ENCODE measurements at regions not wholly inside any gene's neighbourhood (a gene's known extent, or its start where the extent isn't known, plus 50 kb on each side); places are given as distances from the start of the nearest gene placed in this dataset.

GRCh38 chr19:29016926-29017760 is 195.8 kb downstream of the UQCRFS1 start:
- H3K4me2 ChIP-seq (ENCODE audit: low read depth, low read length, poor library complexity, severe bottlenecking): no peak overlapping the region
- H2AFZ ChIP-seq (ENCODE audit: low read length): no peak overlapping the region
- no peaks in the 10 kb centered on the region for H3F3A ChIP-seq (ENCODE audit: low read depth)
- H3K4me1 ChIP-seq (ENCODE audit: insufficient read depth, low read length, poor library complexity, severe bottlenecking): no peaks in the 10 kb centered on the region
- no peak overlapping the region for H3K4me3 ChIP-seq (ENCODE audit: low read length, poor library complexity, severe bottlenecking)
- no peak overlapping the region for H3K9ac ChIP-seq (ENCODE audit: low read depth, low read length, poor library complexity, severe bottlenecking)
- H3K36me3 ChIP-seq (ENCODE audit: insufficient read depth, low read length): no peaks in the 10 kb centered on the region
- peaks cover 11% of the 10 kb centered on the region; the same call in 1 of the 2 replicates for H3K9me3 ChIP-seq (ENCODE audit: insufficient read depth, low read depth, low read length)
- TF ChIP-seq CTCF (conservative IDR thresholded peaks at IDR 0.05; ENCODE audit: low read length) (no peak), EZH2phosphoT487 (IDR thresholded peaks at IDR 0.05; ENCODE audit: borderline replicate concordance) (no peak)
- no peaks in the 10 kb centered on the region for H4K20me1 ChIP-seq (ENCODE audit: insufficient read depth, low read length, poor library complexity, severe bottlenecking)
- no peaks in the 10 kb centered on the region for H3K79me2 ChIP-seq (ENCODE audit: insufficient read depth, low read length)
- H3K27me3 ChIP-seq (ENCODE audit: insufficient read depth, low read length, poor library complexity, severe bottlenecking): no peaks in the 10 kb centered on the region
- H3K9me2 ChIP-seq (replicated peaks; ENCODE audit: low read depth, low read length): no peaks in the 10 kb centered on the region

GRCh38 chr19:29016353-29016752 is 196.6 kb downstream of the UQCRFS1 start:
- no peaks in the 10 kb centered on the region for H4K20me1 ChIP-seq (ENCODE audit: insufficient read depth, low read length, poor library complexity, severe bottlenecking)
- no peaks in the 10 kb centered on the region for H3K36me3 ChIP-seq (ENCODE audit: insufficient read depth, low read length)
- peaks cover 5% of the 10 kb centered on the region; the same call in 1 of the 2 replicates for H3K9me3 ChIP-seq (ENCODE audit: insufficient read depth, low read depth, low read length)
- TF ChIP-seq CTCF (conservative IDR thresholded peaks at IDR 0.05; ENCODE audit: low read length) (no peak), EZH2phosphoT487 (IDR thresholded peaks at IDR 0.05; ENCODE audit: borderline replicate concordance) (no peak)
- no peak overlapping the region for H3K9ac ChIP-seq (ENCODE audit: low read depth, low read length, poor library complexity, severe bottlenecking)
- H3K4me1 ChIP-seq (ENCODE audit: insufficient read depth, low read length, poor library complexity, severe bottlenecking): no peaks in the 10 kb centered on the region
- H2AFZ ChIP-seq (ENCODE audit: low read length): no peak overlapping the region
- no peaks in the 10 kb centered on the region for H3K79me2 ChIP-seq (ENCODE audit: insufficient read depth, low read length)
- no peaks in the 10 kb centered on the region for H3F3A ChIP-seq (ENCODE audit: low read depth)
- no peaks in the 10 kb centered on the region for H3K9me2 ChIP-seq (replicated peaks; ENCODE audit: low read depth, low read length)
- no peak overlapping the region for H3K4me2 ChIP-seq (ENCODE audit: low read depth, low read length, poor library complexity, severe bottlenecking)
- H3K4me3 ChIP-seq (ENCODE audit: low read length, poor library complexity, severe bottlenecking): no peak overlapping the region
- H3K27me3 ChIP-seq (ENCODE audit: insufficient read depth, low read length, poor library complexity, severe bottlenecking): no peaks in the 10 kb centered on the region

- TF ChIP-seq EZH2phosphoT487 (IDR thresholded peaks at IDR 0.05; ENCODE audit: borderline replicate concordance) (no peak), CTCF (conservative IDR thresholded peaks at IDR 0.05; ENCODE audit: low read length) (no peak)
- H3K9me3 ChIP-seq (ENCODE audit: insufficient read depth, low read depth, low read length): peaks cover 5% of the 10 kb centered on the region; the same call in 1 of the 2 replicates
- no peak overlapping the region for H3K4me2 ChIP-seq (ENCODE audit: low read depth, low read length, poor library complexity, severe bottlenecking)
- no peaks in the 10 kb centered on the region for H3K27me3 ChIP-seq (ENCODE audit: insufficient read depth, low read length, poor library complexity, severe bottlenecking)
- H3K9me2 ChIP-seq (replicated peaks; ENCODE audit: low read depth, low read length): no peaks in the 10 kb centered on the region
- no peaks in the 10 kb centered on the region for H3K4me1 ChIP-seq (ENCODE audit: insufficient read depth, low read length, poor library complexity, severe bottlenecking)
- no peaks in the 10 kb centered on the region for H3K36me3 ChIP-seq (ENCODE audit: insufficient read depth, low read length)
- H4K20me1 ChIP-seq (ENCODE audit: insufficient read depth, low read length, poor library complexity, severe bottlenecking): no peaks in the 10 kb centered on the region
- H3K9ac ChIP-seq (ENCODE audit: low read depth, low read length, poor library complexity, severe bottlenecking): no peak overlapping the region
- H3F3A ChIP-seq (ENCODE audit: low read depth): no peaks in the 10 kb centered on the region
- no peaks in the 10 kb centered on the region for H3K79me2 ChIP-seq (ENCODE audit: insufficient read depth, low read length)
- no peak overlapping the region for H2AFZ ChIP-seq (ENCODE audit: low read length)
- no peak overlapping the region for H3K4me3 ChIP-seq (ENCODE audit: low read length, poor library complexity, severe bottlenecking)
These were observed 197.4 kb downstream of the UQCRFS1 start for GRCh38 chr19:29015569-29015968.

Data from Loucy (cell line).